ENCODE measurements at regions not wholly inside any gene's neighbourhood (a gene's known extent, or its start where the extent isn't known, plus 50 kb on each side); places are given as distances from the start of the nearest gene placed in this dataset.

- no peak for TF ChIP-seq CTCF (IDR thresholded peaks at IDR 0.05; ENCODE audit: insufficient read depth, low read length)
- TF ChIP-seq GABPA (IDR thresholded peaks at IDR 0.05; ENCODE audit: low read depth), result no peak
- TF ChIP-seq POLR2AphosphoS5 (IDR thresholded peaks at IDR 0.05; ENCODE audit: low read depth), result no peak
- TF ChIP-seq REST (IDR thresholded peaks at IDR 0.05; ENCODE audit: insufficient replicate concordance, low read depth), result no peak
- TF ChIP-seq SPI1 (IDR thresholded peaks at IDR 0.05; ENCODE audit: borderline replicate concordance, low read depth), result no peak
Observed at GRCh38 chr6:40249935-40250334, 315.7 kb upstream of the MOCS1 start.

Data from HL-60 (cell line).